C4-2B (cell line): ENCODE measurements at regions not wholly inside any gene's neighbourhood (a gene's known extent, or its start where the extent isn't known, plus 50 kb on each side); places are given as distances from the start of the nearest gene placed in this dataset.

ENCODE experiments used
- CTCF ChIP-seq: fragments of 450-650 bp; conservative IDR thresholded peaks from 2 replicates; pipeline ENCODE4 v1.5.1; 2017; ENCODE audit warnings: mild to moderate bottlenecking
- ZFX ChIP-seq: fragments of 450-650 bp; IDR thresholded peaks from 2 replicates; pipeline ENCODE4 v1.6.1; 2017

DNA sequence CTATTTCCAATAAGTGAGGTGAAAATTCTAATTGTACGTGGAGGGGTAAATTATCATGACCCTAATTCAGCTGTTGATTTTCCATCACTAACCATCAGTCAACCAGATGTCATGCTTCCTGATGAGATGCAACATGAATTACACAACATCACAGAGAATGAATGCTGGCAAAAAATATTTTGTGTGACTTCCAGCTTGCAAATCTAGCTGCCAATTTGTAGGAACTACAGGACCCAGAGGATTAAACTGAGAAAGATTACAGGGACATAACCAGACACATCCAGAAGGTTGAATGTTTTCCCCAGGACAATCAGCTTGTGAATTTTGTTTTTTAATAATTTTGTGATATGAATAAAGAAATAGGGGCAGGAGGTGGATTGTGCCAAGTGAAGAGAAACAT, 349.0 kb upstream of the ATP10A start:
- TF ChIP-seq CTCF = no peak
- no peak for TF ChIP-seq ZFX
